ENCODE measurements at regions not wholly inside any gene's neighbourhood (a gene's known extent, or its start where the extent isn't known, plus 50 kb on each side); places are given as distances from the start of the nearest gene placed in this dataset.
"Not testable (repeated sequence)": the region's sequence is repeated elsewhere in the genome, so short reads cannot be mapped to it uniquely, and the experiment has no call there.

DNA sequence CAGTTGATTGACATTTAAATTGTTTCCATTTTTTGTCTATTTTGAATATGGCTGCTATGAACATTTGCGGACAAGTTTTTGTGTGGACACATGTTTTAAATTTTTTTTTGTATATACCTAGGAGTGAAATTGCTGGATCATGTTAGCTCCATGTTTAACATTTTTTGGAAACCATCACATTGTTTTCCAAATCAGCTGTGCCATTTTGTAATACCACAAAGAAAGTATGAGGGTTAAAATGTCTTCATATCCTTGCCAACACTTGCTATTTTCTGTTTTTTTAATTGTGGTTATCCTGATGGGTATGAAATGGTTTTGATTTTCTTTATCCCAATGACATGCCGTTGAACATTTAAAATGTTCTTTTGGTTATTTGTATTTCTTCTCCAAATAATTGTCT lies 52.1 kb downstream of the CARTPT start:
- DNase-seq (ENCODE audit: low read depth in 3 of 3, low spot score in 2 of 3) = no peak

DNA sequence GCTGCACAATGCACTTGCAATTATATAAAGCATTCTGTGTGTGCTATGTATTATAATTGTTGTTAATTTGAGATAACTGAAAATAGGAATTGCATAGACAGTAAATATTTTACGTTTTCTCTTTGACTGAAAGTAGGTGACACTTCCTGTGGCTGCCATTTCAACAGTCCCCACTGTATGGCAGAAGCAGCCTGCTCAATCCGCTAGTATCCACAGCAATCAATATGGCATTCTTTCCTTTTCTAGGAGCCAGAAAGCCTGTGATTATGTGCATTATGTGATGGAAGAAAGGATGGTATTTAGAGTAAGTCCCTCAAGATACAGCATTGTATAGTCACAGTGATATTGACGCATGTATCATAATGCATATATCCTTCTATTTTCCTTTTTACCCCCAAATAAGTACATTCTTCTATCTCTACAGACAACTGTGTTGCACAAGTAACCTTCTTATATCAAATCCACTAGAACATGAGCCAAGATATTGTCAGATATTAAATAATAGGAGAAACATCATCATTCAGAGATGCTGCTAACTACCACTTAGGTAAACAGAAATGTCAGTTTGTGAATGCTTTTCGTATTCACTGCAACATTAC lies 59.7 kb downstream of the CARTPT start:
- no peak for DNase-seq (ENCODE audit: low read depth in 3 of 3, low spot score in 2 of 3)

DNA sequence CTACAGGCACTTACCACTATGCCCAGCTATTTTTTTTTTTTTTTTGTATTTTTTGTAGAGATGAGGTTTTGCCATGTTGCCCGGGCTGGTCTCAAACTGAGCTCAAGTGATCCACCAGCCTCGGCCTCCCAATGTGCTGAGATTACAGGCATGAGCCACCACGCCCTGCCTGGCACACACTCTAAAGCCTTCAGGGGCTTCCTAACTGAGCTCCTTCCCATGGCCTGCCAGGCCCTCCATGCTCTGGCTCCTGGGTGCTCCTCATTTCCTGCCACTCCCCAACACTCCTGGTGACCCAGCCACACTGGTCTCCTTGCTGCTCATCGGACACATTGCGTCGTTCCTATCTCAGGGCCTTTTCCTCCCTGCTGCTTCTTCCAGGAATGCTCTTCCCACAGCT lies 61.5 kb downstream of the CARTPT start:
- DNase-seq (ENCODE audit: low read depth in 3 of 3, low spot score in 2 of 3) = no peak

DNA sequence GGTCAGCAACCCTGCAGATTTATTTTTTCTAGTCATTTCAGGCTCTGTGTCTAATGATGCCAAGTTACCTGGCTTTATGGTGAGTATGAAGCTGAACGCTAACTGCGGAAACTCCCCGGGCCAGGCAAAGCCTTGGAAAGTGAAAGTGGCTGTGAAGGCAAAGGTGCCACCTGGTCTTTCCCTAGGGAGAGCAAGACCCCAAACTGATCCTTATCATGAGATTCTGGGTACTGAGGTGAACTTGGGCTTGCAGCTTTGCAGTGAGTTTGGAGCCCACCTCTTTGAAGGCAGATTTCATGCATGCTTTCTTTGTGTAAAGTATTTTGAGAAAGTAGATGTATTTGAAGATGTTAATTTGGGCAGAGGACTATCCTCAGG lies 63.3 kb downstream of the CARTPT start:
- DNase-seq (ENCODE audit: low read depth in 3 of 3, low spot score in 2 of 3) = no peak

DNA sequence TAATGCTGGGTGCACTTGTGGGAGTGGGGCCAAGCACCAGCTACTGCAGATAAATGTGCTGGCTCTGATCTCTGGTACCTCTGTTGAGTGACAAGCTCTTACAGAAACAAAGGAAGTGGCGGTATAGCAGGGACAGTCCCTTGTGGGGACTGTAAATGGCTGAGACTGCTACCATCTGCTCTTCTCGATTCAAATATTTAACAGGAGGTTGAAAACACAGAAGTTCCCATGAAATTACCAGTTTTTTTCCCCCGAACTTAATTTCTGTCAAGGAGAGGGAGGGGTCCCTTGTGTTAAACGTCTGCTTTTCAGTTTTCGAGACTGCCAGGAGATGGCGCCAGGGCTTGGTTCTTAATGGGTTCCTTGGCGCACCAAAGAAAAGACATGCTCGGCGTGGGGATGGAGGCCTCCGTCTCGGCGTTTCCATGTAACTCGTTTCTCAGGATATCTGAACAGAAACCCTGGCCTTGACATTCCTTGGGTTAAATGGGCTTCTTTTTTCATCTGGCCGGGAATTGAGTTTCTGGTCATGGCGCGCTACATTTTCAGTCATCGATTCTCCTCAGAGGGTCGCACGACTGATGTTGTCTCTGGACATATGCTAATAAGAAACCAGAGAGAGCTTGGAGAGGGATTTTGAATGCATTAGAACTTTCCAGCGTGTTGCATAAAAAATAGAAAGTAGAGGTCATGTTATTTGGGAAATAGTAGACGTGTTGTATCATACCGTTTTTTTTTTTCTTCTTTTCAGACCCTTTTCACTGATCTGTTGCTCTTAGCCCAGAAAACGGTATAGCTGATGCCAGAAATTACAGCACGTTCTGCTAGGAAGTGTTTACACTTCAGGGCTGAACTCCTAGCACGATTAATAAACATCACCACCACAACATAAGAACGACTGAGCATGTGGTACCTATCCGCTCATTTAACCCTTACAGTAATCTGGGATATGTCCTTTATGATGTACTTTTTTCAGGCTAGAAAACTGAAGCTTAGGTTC lies 64.0 kb downstream of the CARTPT start:
- peak; percentile 56 to 72 (median 63) for DNase-seq (ENCODE audit: low read depth in 3 of 3, low spot score in 2 of 3)

DNA sequence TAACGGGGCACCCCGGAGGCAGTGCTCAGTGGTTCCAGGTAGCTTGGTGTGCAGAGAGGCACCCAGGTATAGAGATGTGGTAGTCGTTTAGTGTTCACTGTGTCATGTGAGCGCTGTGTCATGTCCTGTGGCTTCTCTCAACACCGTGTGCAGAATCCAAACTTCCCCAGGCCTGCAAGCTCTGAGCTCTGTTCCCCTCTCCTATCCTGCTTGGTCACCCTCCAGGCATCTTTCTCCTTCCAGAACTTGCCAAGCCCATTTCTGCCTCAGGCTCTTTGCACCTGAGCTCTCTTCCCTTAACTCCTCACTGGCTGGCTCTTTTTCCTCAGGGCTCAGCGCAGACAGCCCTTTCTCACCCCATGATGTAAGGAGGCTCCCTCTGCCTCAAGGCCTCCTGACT lies 64.8 kb downstream of the CARTPT start:
- no peak for DNase-seq (ENCODE audit: low read depth in 3 of 3, low spot score in 2 of 3)

DNA sequence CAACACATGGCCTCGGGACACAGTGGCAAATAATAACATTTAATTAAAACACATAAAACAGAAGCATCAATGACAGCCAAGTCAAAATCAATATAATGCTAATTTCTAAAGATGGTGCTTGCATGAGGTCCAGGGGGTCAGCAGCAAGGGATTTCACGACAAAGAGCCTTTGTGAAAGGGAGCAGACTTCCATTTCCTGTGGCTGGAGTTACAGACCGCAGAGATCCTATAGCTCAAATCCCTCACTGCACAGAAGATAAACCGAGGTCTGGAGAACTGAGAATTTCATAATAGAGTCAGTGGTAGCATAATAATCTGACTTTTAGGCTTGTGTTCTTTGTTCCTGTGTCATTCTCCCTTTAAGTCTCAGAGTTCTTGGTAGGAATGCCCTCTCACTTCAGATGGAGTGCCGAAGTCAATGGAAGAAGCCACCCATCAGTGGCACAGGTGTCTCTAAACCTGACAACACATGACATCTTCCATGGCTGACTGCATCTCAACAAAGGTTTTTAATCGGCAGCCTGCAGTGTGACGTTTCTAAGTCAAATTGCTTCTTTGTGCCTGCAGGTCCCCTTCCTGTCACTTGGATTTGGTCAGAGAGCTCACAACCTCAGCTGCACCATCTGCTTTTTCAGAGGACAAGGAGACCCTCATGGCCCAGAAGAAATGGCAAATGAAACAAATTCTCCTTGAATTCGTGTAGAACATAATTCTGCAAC lies 67.4 kb downstream of the CARTPT start:
- DNase-seq (ENCODE audit: low read depth in 3 of 3, low spot score in 2 of 3) = no peak

DNA sequence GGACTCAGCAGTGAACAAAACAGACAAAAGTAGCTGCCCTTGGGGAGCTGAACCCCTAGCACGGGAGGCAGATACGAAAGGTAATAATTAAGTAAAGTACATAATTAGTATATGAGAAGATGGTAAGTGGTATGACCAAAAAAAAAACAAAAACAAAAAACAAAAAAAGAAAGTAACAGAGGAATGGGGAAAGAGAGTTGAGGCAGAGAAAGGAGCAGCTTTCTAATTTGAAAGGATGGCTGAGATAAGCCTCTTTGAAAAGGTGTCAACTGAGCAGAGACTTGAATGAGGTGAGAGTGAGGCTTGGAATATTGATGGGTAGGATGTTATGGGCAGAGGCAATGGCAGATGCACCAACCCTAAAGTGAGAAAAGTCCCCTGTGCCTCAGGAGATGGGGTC lies 69.7 kb downstream of the CARTPT start:
- DNase-seq (ENCODE audit: low read depth in 3 of 3, low spot score in 2 of 3) = no peak

DNA sequence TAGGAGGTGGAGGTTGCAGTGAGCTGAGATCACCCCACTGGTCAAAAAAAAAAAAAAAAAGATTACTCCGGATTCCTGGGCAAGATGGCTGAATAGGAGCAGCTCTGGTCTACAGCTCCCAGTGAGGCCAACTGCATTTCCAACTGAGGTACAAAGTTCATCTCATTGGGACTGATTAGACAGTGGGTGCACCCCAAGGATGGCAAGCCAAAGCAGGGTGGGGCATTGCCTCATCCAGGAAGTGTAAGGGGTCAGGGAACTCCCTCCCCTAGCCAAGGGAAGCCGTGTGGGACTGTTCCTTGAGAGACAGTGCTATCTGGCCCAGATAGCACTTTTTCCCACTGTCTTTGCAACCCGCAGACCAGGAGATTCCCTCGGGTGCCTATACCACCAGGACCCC lies 70.7 kb downstream of the CARTPT start:
- DNase-seq (ENCODE audit: low read depth in 3 of 3, low spot score in 2 of 3) = no peak

DNA sequence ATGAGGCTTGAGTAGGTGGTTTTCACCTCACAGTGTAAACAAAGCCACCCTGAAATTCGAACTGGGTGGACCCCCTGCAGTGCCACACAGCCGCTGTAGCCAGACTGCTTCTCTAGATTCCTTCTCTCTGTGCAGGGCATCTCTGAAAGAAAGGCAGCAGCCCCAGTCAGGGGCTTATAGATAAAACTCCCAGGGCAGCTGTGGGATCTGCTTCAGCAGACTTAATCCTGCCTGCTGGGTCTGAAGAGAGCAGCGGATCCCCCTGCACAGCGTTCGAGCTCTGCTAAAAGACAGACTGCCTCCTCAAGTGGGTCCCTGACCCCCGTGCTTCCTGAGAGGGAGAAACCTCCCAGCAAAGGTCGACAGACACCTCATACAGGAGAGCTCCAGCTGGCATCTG lies 71.4 kb downstream of the CARTPT start:
- no peak for DNase-seq (ENCODE audit: low read depth in 3 of 3, low spot score in 2 of 3)

DNA sequence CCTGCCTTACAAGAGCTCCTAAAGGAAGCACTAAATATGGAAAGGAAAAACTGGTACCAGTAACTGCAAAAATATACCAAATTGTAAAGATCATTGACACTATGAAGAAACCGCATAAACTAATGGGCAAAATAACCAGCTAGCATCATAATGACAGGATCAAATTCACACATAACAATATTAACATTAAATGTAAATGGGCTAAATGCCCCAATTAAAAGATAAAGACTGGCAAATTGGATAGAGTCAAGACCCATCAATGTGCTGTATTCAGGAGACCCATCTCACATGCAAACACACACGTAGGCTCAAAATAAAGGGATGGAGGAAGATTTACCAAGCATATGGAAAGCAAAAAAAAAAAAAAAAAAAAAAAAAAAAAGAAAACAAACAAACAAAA lies 73.0 kb downstream of the CARTPT start:
- not testable (repeated sequence) for DNase-seq (ENCODE audit: low read depth in 3 of 3, low spot score in 2 of 3)

DNA sequence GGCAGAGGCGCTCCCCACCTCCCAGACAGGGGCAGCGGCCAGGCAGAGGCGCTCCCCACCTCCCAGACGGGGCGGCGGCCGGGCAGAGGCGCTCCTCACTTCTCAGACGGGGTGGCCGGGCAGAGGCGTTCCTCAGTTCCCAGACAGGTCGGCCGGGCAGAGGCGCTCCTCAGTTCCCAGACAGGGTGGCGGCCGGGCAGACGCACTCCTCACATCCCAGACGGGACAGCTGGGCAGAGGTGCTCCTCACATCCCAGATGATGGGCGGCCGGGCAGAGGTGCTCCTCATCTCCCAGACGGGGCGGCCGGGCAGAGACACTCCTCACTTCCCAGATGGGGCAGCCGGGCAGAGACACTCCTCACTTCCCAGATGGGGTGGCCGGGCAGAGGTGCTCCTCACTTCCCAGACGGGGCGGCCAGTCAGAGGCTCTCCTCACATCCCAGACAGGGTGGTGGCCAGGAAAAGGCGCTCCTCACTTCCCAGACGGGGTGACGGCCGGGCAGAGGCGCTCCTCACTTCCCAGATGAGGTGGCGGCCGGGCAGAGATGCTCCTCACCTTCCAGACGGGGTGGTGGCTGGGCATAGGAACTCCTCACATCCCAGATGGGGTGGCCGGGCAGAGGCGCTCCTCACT lies 75.1 kb downstream of the CARTPT start:
- DNase-seq (ENCODE audit: low read depth in 3 of 3, low spot score in 2 of 3) = no peak

DNA sequence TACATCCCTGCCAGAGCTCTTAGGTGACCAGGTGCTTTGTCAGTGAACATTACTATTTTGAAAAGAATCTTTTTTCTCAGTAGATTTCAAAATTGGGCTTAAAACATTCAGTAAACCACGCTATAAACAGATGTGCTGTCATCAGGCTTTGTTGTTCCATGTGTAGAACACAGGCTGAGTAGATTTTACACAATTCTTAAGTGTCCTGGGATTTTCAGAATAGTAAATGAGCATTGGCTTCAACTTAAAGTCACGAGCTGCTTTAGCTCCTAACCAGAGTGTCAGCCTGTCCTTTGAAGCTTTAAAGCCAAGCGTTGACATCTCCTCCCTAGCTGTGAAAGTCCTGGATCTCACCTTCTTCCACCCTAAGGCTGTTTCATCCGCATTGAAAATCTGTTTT lies 83.6 kb downstream of the CARTPT start:
- DNase-seq (ENCODE audit: low read depth in 3 of 3, low spot score in 2 of 3) = no peak

DNA sequence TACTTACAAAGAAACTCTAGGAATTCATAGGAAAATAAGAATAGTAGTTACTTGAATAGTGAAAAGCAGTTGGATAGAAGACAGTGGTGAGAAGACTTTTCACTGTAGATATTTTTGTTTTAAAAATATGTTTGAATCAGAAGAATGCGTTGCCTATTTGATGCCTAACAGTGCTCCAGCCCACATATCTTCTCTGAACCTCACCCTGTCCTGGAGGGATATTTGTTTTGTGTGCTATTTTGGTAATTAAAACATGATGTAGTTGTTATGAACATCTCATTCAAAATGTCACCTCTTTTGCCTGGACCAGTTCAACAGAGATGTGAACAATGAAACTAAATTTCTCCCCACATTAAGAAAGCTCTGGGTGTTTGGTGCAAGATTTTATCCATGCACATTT lies 87.6 kb downstream of the CARTPT start:
- DNase-seq (ENCODE audit: low read depth in 3 of 3, low spot score in 2 of 3) = no peak

DNA sequence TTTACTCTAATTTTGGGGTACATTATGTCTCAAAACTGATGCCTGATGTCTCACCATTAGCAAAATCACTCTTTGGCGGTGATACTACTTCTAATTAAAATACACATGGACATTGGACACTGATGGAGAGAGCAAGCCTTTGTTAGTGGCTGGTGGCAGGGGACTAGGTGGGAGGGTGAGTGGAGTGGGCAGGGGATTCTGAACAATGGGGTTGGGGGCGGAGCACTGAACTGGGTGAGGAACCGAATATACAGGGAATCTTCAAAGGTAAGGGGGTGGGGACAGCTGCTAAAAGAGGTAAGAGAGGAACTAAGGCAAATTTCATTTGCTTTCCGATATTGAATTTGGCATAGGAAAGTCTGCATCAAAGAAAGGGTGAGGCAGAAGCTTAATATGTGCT lies 88.8 kb downstream of the CARTPT start:
- no peak for DNase-seq (ENCODE audit: low read depth in 3 of 3, low spot score in 2 of 3)

DNA sequence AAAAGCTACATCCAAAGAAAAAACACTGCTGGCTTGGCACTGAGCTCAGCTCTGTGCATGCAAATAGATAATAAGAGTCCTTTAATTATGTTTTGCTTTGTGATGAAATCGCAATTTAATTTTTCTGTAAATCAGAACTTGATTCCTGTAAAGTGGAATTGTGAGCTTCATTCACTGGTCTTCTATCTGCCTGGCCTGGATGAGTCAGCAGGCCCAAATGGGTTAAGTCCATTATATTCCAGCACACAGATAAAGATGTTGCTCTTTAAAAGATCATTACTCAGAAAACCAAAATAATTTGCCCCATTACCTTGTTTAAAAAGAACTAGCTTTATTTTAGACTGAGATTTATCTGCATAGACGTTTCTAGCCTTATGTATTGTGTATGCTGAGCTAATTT lies 90.4 kb downstream of the CARTPT start:
- no peak for DNase-seq (ENCODE audit: low read depth in 3 of 3, low spot score in 2 of 3)

DNA sequence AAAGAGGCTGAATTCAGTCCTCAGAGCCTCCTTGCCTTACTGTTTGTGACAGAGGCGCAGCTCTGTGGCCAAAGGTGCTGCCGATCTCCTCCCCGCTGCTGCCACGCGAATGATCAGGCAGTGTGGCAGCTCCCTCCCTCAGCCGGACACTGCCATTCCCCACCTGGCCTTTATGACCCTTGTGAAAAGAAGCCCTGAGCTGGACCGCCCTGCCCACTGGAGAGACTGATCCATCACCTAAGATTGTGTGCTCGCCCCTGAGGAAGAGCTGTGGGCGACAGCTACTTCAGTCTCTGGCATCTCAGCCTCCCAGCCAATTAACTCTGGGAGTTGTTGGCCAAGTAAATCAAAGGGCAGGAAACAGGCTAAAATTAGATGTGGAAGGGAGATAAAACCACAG lies 90.9 kb downstream of the CARTPT start:
- DNase-seq (ENCODE audit: low read depth in 3 of 3, low spot score in 2 of 3) = no peak

DNA sequence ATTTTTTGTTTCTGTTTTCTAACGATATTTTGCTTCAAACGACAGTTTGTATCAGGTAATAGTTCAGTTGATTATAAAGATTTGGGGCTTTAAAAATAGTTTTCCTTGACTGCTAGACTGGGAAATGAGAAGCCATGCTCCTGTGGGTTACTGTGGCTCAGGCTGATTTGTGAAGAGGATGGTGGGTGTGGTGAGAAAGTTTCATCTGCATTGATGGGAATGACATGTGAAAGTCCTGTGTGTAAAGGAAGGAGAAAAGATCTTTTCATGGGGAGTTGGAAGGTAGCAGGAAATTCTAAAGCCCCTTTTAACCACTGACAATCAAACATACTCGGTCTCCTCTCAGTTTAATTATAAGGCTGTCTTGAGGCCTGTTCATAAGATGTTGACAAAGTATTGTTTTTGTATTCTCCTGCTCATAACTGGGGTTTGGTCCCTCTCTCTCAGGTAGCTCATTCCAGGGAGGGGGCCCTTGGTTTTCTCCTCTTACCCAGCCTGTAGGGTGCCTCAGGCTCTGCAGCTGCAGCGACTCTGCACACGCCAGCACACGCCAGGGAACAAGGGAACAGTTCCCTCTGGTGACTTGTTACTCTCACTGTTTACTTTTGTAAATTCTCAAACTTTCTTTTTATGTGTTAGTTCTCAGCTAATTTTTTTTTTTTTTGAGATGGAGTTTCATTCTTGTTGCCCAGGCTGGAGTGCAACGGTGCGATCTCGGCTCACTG lies 91.6 kb downstream of the CARTPT start:
- DNase-seq (ENCODE audit: low read depth in 3 of 3, low spot score in 2 of 3) = no peak

DNA sequence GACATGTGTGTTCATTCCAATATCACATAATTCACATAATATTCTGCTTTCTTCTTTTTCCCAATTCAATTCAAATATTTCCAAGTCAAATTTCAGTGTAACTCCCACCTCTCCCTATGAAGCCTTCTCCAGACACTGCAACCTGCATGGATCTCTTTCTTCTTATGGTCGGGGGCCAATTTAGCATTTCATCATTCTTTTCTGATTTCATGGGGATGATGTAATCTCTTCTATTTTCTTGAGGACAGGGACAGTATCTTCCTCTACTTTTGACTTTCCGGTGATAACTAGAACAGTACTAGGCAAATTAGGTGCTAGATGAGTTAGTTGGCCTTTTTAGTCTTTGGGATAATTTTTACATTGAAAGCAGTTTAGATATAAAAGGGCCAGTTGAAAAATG lies 92.7 kb downstream of the CARTPT start:
- no peak for DNase-seq (ENCODE audit: low read depth in 3 of 3, low spot score in 2 of 3)

DNA sequence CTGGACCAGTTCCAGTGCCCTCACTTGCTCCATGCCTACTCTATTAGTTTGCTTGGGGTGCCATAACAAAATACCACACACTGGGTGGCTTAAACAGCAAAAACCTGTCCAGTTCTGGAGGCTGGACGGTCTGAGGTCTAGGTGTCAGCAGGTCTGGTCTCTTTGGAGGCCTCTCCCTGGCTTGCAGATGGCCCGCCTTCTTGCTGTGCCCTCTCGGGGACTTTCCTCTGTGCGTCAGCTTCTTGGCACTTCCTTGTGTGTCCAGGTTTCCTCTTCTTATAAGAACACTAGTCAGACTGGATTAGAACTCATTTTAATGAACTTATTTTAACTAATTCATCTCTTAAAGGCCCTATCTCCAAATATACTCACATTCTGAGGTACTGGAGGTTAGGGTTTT lies 97.2 kb downstream of the CARTPT start:
- DNase-seq (ENCODE audit: low read depth in 3 of 3, low spot score in 2 of 3) = no peak

DNA sequence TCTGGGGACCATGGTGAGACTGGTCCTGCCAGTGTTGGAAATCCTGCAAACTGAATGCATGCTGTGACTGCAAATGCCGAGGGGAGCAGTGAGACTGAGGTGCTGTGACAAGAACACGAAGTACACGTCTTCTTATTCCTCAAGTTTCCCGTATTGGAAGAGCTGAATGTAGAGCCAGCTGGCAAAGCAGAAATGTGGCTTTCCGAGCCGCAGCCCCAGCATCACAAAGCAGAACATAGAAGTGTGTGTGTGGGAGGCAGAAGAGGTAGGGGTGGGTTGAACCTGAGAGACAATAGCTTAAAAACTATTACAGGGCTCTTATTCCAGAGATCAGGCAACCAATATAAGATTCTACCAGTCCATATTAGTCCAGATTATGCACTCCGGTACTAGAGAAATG lies 98.8 kb downstream of the CARTPT start:
- DNase-seq (ENCODE audit: low read depth in 3 of 3, low spot score in 2 of 3) = no peak

All from right renal cortex interstitium (tissue), 3 donors.